SK-N-SH (cell line): ENCODE measurements at regions not wholly inside any gene's neighbourhood (a gene's known extent, or its start where the extent isn't known, plus 50 kb on each side); places are given as distances from the start of the nearest gene placed in this dataset.

Source experiments
- CTCF ChIA-PET: fragments of 300-600, 350-600 bp; formaldehyde crosslinking; extraction: SDS; loops from one replicate; lab custom pipeline; 2021; lab: Yijun Ruan, JAX
- POLR2A ChIA-PET: fragments of 350-600 bp; sonication (Branson Sonifier 250); formaldehyde crosslinking; extraction: SDS; loops from one replicate; lab custom pipeline; 2020; ENCODE audit warnings: antibody characterized with exemption, inconsistent platforms; lab: Yijun Ruan, JAX
- DNase-seq: peaks from one replicate; pipeline ENCODE4 v3.0.0; 2012
- H2AFZ ChIP-seq: fragments of 200-600 bp; sonication (generic); 2 replicates; pipeline ENCODE4 v1.8.1; 2016; ENCODE audit warnings: antibody characterized with exemption, mild to moderate bottlenecking, low read depth
- H3F3A ChIP-seq: fragments of 200-600 bp; sonication (generic); replicated peaks from 2 replicates; pipeline ENCODE3; 2016; ENCODE audit warnings: antibody characterized with exemption, mild to moderate bottlenecking; ENCODE audit not compliant: insufficient read depth
- H3K27ac ChIP-seq, 2 experiments: fragments of 200-500 bp in 1 of 2; fragments of 200-600 bp in 1 of 2; sonication (Bioruptor generic) in 1 of 2; sonication (generic), shearing (Covaris generic) in 1 of 2; 2 replicates each; pipeline versions ENCODE4 v1.5.1 to v1.6.1; 2014 to 2016; ENCODE audit warnings: low read depth in 2 of 2, inconsistent platforms in 1 of 2, low read length in 1 of 2, mild to moderate bottlenecking in 1 of 2, mixed read lengths in 1 of 2
- H3K27me3 ChIP-seq: fragments of 200-600 bp; sonication (generic), shearing (Covaris generic); 2 replicates; pipeline ENCODE4 v1.6.1; 2016; ENCODE audit warnings: mixed run types; ENCODE audit not compliant: insufficient read depth
- H3K36me3 ChIP-seq, 2 experiments: fragments of 200-500 bp in 1 of 2; fragments of 200-600 bp in 1 of 2; sonication (Bioruptor generic) in 1 of 2; sonication (generic) in 1 of 2; replicated peaks in 1 of 2; 2 replicates each; pipeline versions ENCODE3 to v1.5.1; 2014 to 2016; ENCODE audit warnings: low read length in 1 of 2, mild to moderate bottlenecking in 1 of 2; ENCODE audit not compliant: insufficient read depth in 2 of 2, control insufficient read depth in 1 of 2
- H3K4me1 ChIP-seq, 2 experiments: fragments of 200-500 bp in 1 of 2; fragments of 200-600 bp in 1 of 2; sonication (Bioruptor generic) in 1 of 2; sonication (generic), shearing (Covaris generic) in 1 of 2; 2 replicates each; pipeline versions ENCODE4 v1.5.1 to v1.6.1; 2014 to 2016; ENCODE audit warnings: low read depth in 1 of 2, low read length in 1 of 2, mixed run types in 1 of 2; ENCODE audit not compliant: insufficient read depth in 2 of 2, control insufficient read depth in 1 of 2
- H3K4me2 ChIP-seq: fragments of 200-600 bp; sonication (generic), shearing (Covaris generic); 2 replicates; pipeline ENCODE4 v1.6.1; 2017; ENCODE audit warnings: mixed run types
- H3K4me3 ChIP-seq, 2 experiments: fragments of 200-500 bp in 1 of 2; fragments of 200-600 bp in 1 of 2; sonication (Bioruptor generic) in 1 of 2; sonication (generic), shearing (Covaris generic) in 1 of 2; 2 replicates each; pipeline versions ENCODE4 v1.5.1 to v1.8.1; 2014 to 2016; ENCODE audit warnings: low read depth in 2 of 2, inconsistent platforms in 1 of 2, low read length in 1 of 2, mild to moderate bottlenecking in 1 of 2, mixed read lengths in 1 of 2, moderate library complexity in 1 of 2
- H3K79me2 ChIP-seq: fragments of 200-600 bp; sonication (generic); 2 replicates; pipeline ENCODE4 v1.8.1; 2017; ENCODE audit warnings: mild to moderate bottlenecking; ENCODE audit not compliant: insufficient read depth
- H3K9ac ChIP-seq: fragments of 200-600 bp; sonication (generic); 2 replicates; pipeline ENCODE4 v1.6.1; 2017; ENCODE audit warnings: mixed run types
- H3K9me2 ChIP-seq: fragments of 200-600 bp; sonication (generic); 2 replicates; pipeline ENCODE4 v1.6.1; 2017; ENCODE audit warnings: mixed run types
- H3K9me3 ChIP-seq: fragments of 200-600 bp; sonication (generic); 2 replicates; pipeline ENCODE4 v1.6.1; 2017; ENCODE audit warnings: mixed run types, mild to moderate bottlenecking, moderate library complexity
- H4K20me1 ChIP-seq: fragments of 200-600 bp; sonication (generic); 2 replicates; pipeline ENCODE4 v1.6.1; 2017; ENCODE audit warnings: mild to moderate bottlenecking, mixed run types; ENCODE audit not compliant: insufficient read depth
- ELF1 ChIP-seq: IDR thresholded peaks from 2 replicates; pipeline ENCODE4 v1.4.0; 2012
- JUND ChIP-seq: IDR thresholded peaks from 2 replicates; pipeline ENCODE4 v1.4.0; 2012
- RCOR1 ChIP-seq: fragments of 150-350 bp; IDR thresholded peaks from 2 replicates; pipeline ENCODE4 v1.6.1; 2017; ENCODE audit warnings: antibody characterized with exemption, low read length
- RXRA ChIP-seq: IDR thresholded peaks from 2 replicates; pipeline ENCODE4 v1.4.0; 2012; ENCODE audit warnings: low read depth, mild to moderate bottlenecking, borderline replicate concordance
- SMC3 ChIP-seq: IDR thresholded peaks from 2 replicates; pipeline ENCODE4 v1.6.1; 2012; ENCODE audit warnings: low read depth, low read length, improper control_type of control experiment
- TEAD4 ChIP-seq: IDR thresholded peaks from 2 replicates; pipeline ENCODE4 v1.4.0; 2012; ENCODE audit warnings: mild to moderate bottlenecking, borderline replicate concordance; ENCODE audit not compliant: insufficient read depth
- WGBS: methylation state at CpG from one replicate; pipeline ENCODE4 v1.1.6; 2017; ENCODE audit warnings: low lambda C conversion rate; 5-methylcytosine and 5-hydroxymethylcytosine counted together
- TF ChIP-seq, protein P1 (sequence below): fragments of 200-600 bp; sonication (generic); IDR thresholded peaks from 2 replicates; pipeline ENCODE4 v1.6.1; 2017; ENCODE audit warnings: antibody characterized with exemption, mild to moderate bottlenecking, moderate library complexity
- TF ChIP-seq, protein P2 (sequence below): IDR thresholded peaks from 2 replicates; pipeline ENCODE4; 2012
- TF ChIP-seq, protein P3 (sequence below): IDR thresholded peaks from 2 replicates; pipeline ENCODE4 v1.4.0; 2012; ENCODE audit warnings: low read depth
- TF ChIP-seq, protein P4 (sequence below): IDR thresholded peaks from 2 replicates; pipeline ENCODE4 v1.4.0; 2012; ENCODE audit warnings: low read depth, borderline replicate concordance

DNA sequence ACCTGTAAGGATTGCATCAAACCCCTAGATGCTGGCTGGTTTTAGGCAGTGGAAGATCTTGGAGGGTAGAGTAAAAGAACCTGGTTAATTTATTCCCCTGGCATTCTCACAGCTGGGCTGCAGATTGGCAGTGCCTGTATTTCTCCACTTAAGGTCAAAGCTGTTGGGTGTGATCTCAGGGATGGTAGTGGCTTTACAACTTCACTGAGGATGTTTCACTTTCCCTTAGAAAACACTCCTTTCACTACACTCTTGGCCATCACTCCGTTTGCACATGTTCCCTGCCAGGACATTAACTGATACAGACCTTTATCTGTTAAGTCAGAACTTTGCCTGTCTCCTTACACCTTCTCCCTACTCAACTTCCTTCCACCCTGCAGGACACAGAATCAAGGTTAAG, 779.1 kb upstream of the SEMA6D start:
- Histone ChIP-seq H3K27ac (no peak overlapping the region), H3F3A (no peaks in the 10 kb centered on the region), H4K20me1 (no peaks in the 10 kb centered on the region), H3K36me3 (no peaks in the 10 kb centered on the region), H3K9ac (no peak overlapping the region), H3K4me2 (no peak overlapping the region), H3K9me3 (no peaks in the 10 kb centered on the region), H3K27me3 (no peaks in the 10 kb centered on the region), H3K79me2 (no peaks in the 10 kb centered on the region), H3K9me2 (no peaks in the 10 kb centered on the region), H3K4me3 (no peak overlapping the region), H3K4me1 (no peaks in the 10 kb centered on the region), H2AFZ (no peak overlapping the region)
- 0% methylated on average over 1 of the region's 1 CpG for WGBS
- POLR2A ChIA-PET, result no interaction called here
- TF ChIP-seq JUND (no peak), SMC3 (no peak), ELF1 (no peak)
- TF ChIP-seq, protein P1, sequence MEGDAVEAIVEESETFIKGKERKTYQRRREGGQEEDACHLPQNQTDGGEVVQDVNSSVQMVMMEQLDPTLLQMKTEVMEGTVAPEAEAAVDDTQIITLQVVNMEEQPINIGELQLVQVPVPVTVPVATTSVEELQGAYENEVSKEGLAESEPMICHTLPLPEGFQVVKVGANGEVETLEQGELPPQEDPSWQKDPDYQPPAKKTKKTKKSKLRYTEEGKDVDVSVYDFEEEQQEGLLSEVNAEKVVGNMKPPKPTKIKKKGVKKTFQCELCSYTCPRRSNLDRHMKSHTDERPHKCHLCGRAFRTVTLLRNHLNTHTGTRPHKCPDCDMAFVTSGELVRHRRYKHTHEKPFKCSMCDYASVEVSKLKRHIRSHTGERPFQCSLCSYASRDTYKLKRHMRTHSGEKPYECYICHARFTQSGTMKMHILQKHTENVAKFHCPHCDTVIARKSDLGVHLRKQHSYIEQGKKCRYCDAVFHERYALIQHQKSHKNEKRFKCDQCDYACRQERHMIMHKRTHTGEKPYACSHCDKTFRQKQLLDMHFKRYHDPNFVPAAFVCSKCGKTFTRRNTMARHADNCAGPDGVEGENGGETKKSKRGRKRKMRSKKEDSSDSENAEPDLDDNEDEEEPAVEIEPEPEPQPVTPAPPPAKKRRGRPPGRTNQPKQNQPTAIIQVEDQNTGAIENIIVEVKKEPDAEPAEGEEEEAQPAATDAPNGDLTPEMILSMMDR, result no peak
- CTCF ChIA-PET, result no interaction called here
- no peak for DNase-seq

DNA sequence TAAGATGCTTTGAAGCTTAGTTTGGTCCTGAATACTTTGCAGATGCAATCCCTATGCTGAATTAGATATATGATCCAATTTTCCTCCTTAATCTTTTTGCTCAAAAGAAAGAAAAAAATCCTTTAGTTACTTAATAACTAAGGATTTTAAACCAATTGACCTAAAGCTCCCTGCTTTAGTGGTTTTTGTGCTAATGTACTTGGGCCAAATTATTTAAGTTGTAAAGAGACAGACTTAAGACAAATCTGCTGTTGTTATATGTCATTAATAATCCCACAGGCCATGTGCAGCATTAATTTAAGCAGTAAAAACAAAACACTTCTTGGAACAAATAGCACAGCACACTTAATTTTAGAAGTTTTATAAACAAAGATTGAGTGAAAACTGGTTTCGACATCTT, 776.1 kb upstream of the SEMA6D start:
- no peaks in the 10 kb centered on the region for H3K9me3 ChIP-seq
- H3K9ac ChIP-seq, result no peak overlapping the region
- H3K4me2 ChIP-seq, result no peak overlapping the region
- no peak overlapping the region for H3K4me3 ChIP-seq
- DNase-seq, result no peak
- no peaks in the 10 kb centered on the region for H3K79me2 ChIP-seq
- H3K27ac ChIP-seq, result no peak overlapping the region
- no peak overlapping the region for H2AFZ ChIP-seq
- no peaks in the 10 kb centered on the region for H3F3A ChIP-seq
- ChIA-PET POLR2A (no interaction called here), CTCF (no interaction called here)
- H3K9me2 ChIP-seq, result no peaks in the 10 kb centered on the region; the same call in 1 of the 2 replicates
- WGBS, result 52% methylated on average over 1 of the region's 1 CpG
- no peaks in the 10 kb centered on the region for H3K36me3 ChIP-seq
- no peaks in the 10 kb centered on the region for H3K4me1 ChIP-seq
- no peaks in the 10 kb centered on the region for H3K27me3 ChIP-seq
- no peaks in the 10 kb centered on the region for H4K20me1 ChIP-seq
- no peak for TF ChIP-seq RXRA
- TF ChIP-seq, protein P2, sequence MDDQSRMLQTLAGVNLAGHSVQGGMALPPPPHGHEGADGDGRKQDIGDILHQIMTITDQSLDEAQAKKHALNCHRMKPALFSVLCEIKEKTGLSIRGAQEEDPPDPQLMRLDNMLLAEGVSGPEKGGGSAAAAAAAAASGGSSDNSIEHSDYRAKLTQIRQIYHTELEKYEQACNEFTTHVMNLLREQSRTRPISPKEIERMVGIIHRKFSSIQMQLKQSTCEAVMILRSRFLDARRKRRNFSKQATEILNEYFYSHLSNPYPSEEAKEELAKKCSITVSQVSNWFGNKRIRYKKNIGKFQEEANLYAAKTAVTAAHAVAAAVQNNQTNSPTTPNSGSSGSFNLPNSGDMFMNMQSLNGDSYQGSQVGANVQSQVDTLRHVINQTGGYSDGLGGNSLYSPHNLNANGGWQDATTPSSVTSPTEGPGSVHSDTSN, result no peak
- TF ChIP-seq JUND, result no peak
- no peak for TF ChIP-seq ELF1
- TF ChIP-seq, protein P3, sequence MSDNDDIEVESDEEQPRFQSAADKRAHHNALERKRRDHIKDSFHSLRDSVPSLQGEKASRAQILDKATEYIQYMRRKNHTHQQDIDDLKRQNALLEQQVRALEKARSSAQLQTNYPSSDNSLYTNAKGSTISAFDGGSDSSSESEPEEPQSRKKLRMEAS, result no peak
- TF ChIP-seq TEAD4, result no peak
- no peak for TF ChIP-seq RCOR1
- TF ChIP-seq, protein P4, sequence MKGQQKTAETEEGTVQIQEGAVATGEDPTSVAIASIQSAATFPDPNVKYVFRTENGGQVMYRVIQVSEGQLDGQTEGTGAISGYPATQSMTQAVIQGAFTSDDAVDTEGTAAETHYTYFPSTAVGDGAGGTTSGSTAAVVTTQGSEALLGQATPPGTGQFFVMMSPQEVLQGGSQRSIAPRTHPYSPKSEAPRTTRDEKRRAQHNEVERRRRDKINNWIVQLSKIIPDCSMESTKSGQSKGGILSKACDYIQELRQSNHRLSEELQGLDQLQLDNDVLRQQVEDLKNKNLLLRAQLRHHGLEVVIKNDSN, result no peak
